KMS-11 (cell line): ENCODE measurements at regions not wholly inside any gene's neighbourhood (a gene's known extent, or its start where the extent isn't known, plus 50 kb on each side); places are given as distances from the start of the nearest gene placed in this dataset.

Experiments
- H2AFZ ChIP-seq: fragments of 200-600 bp; sonication (generic); 2 replicates; pipeline ENCODE4 v1.6.1; 2016; ENCODE audit warnings: antibody characterized with exemption, mixed run types, low read depth
- H3K27ac ChIP-seq: fragments of 200-600 bp; sonication (generic); 2 replicates; pipeline ENCODE4 v1.6.1; 2016; ENCODE audit warnings: mild to moderate bottlenecking, mixed run types
- H3K27me3 ChIP-seq: fragments of 200-600 bp; sonication (generic); 2 replicates; pipeline ENCODE4 v1.6.1; 2017; ENCODE audit warnings: mild to moderate bottlenecking, low read depth, mixed run types, moderate library complexity; ENCODE audit not compliant: insufficient read depth
- H3K36me3 ChIP-seq: fragments of 200-600 bp; sonication (generic); 2 replicates; pipeline ENCODE4 v1.6.1; 2017; ENCODE audit warnings: mild to moderate bottlenecking, mixed run types; ENCODE audit not compliant: insufficient read depth
- H3K4me1 ChIP-seq: fragments of 200-600 bp; sonication (generic); 2 replicates; pipeline ENCODE4 v1.6.1; 2016; ENCODE audit warnings: mild to moderate bottlenecking, low read depth, mixed run types; ENCODE audit not compliant: poor library complexity, severe bottlenecking
- H3K4me2 ChIP-seq: fragments of 200-600 bp; sonication (generic); 2 replicates; pipeline ENCODE4 v1.7.0; 2016; ENCODE audit warnings: mild to moderate bottlenecking, mixed run types
- H3K4me3 ChIP-seq: fragments of 200-600 bp; sonication (generic); IDR thresholded peaks from 2 replicates; pipeline ENCODE4 v1.6.1; 2017; ENCODE audit warnings: low read depth, low read length, mixed read lengths; ENCODE audit not compliant: insufficient read depth
- H3K79me2 ChIP-seq: fragments of 200-600 bp; sonication (generic); 2 replicates; pipeline ENCODE4 v1.6.1; 2016; ENCODE audit warnings: low read depth, mixed run types; ENCODE audit not compliant: insufficient read depth
- H3K9ac ChIP-seq: fragments of 200-600 bp; sonication (generic); 2 replicates; pipeline ENCODE4 v1.6.1; 2016; ENCODE audit warnings: mild to moderate bottlenecking, mixed run types
- H4K20me1 ChIP-seq: fragments of 200-600 bp; sonication (generic); 2 replicates; pipeline ENCODE4 v1.6.1; 2016; ENCODE audit warnings: mild to moderate bottlenecking, mixed run types; ENCODE audit not compliant: insufficient read depth
- TF ChIP-seq, protein P1 (sequence below): fragments of 200-600 bp; sonication (generic); conservative IDR thresholded peaks from 2 replicates; pipeline ENCODE4 v1.6.1; 2017; ENCODE audit warnings: low read depth, mild to moderate bottlenecking, antibody characterized with exemption, low read length, moderate library complexity, mixed read lengths

- no peak overlapping the region for H2AFZ ChIP-seq
- H3K36me3 ChIP-seq: no peaks in the 10 kb centered on the region
- no peak overlapping the region for H3K27ac ChIP-seq
- no peaks in the 10 kb centered on the region for H3K4me1 ChIP-seq
- no peaks in the 10 kb centered on the region for H3K27me3 ChIP-seq
- H3K79me2 ChIP-seq: no peaks in the 10 kb centered on the region
- H3K4me2 ChIP-seq: no peak overlapping the region
- no peaks in the 10 kb centered on the region for H4K20me1 ChIP-seq
- H3K9ac ChIP-seq: no peak overlapping the region
- H3K4me3 ChIP-seq: no peak overlapping the region
- TF ChIP-seq, protein P1, sequence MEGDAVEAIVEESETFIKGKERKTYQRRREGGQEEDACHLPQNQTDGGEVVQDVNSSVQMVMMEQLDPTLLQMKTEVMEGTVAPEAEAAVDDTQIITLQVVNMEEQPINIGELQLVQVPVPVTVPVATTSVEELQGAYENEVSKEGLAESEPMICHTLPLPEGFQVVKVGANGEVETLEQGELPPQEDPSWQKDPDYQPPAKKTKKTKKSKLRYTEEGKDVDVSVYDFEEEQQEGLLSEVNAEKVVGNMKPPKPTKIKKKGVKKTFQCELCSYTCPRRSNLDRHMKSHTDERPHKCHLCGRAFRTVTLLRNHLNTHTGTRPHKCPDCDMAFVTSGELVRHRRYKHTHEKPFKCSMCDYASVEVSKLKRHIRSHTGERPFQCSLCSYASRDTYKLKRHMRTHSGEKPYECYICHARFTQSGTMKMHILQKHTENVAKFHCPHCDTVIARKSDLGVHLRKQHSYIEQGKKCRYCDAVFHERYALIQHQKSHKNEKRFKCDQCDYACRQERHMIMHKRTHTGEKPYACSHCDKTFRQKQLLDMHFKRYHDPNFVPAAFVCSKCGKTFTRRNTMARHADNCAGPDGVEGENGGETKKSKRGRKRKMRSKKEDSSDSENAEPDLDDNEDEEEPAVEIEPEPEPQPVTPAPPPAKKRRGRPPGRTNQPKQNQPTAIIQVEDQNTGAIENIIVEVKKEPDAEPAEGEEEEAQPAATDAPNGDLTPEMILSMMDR: no peak
Observed at GRCh38 chr18:60739212-60739611, 366.6 kb upstream of the MC4R start.

DNA sequence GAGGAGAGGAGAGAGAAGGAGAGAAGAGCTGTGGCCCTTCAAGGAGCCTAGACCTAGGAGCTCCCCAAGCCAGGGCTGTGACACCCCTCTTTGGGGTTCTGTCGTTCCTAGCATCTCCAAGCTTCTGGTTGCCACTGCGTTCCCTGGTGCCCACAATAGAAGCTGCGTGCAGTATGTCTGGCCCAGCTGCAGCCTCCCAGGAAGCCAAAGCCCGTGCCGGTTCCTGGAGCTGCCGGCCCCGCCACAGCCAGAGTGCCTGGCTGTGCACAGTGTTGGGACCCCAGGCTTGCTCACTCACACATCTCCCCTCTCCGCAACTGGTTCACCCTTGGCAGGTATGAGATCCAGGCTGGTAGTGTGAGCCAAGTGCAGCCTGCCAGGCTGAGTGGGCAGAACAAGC is 367.7 kb upstream of the MC4R start:
- no peak overlapping the region for H3K27ac ChIP-seq
- no peak overlapping the region for H2AFZ ChIP-seq
- H3K4me2 ChIP-seq: no peak overlapping the region

GRCh38 chr18:60746491-60746890 is 373.9 kb upstream of the MC4R start:
- Histone ChIP-seq H3K4me1 (no peaks in the 10 kb centered on the region), H3K9ac (no peak overlapping the region), H3K4me2 (no peak overlapping the region), H3K27ac (no peak overlapping the region), H2AFZ (no peak overlapping the region), H3K27me3 (no peaks in the 10 kb centered on the region), H3K36me3 (no peaks in the 10 kb centered on the region), H3K79me2 (no peaks in the 10 kb centered on the region), H4K20me1 (no peaks in the 10 kb centered on the region), H3K4me3 (no peak overlapping the region)
- TF ChIP-seq, protein P1: no peak

More for the DNA sequence above, 367.7 kb upstream of the MC4R start:
- no peaks in the 10 kb centered on the region for H3K27me3 ChIP-seq
- no peak overlapping the region for H3K9ac ChIP-seq
- H4K20me1 ChIP-seq: no peaks in the 10 kb centered on the region
- H3K4me3 ChIP-seq: no peak overlapping the region
- TF ChIP-seq, protein P1: no peak
- no peaks in the 10 kb centered on the region for H3K79me2 ChIP-seq
- H3K36me3 ChIP-seq: no peaks in the 10 kb centered on the region
- no peaks in the 10 kb centered on the region for H3K4me1 ChIP-seq

DNA sequence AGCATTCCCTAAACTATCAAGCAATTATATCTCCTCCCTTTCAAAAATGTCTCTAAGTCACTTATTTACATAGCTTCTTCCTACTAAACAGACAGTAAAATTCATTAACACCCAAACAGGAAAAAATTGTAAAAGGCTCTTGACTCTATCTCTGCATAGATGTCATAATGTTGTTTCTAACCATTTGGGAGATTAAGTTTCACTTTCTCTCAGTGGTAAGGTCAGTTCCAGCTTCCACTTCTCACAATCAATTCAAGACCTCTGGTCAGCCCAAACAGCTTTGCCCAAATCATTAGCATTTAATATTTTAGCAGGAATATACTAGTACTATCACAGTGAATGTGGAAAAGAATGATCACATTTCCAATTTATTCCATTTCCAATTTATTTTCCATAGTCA is 374.3 kb upstream of the MC4R start:
- Histone ChIP-seq H4K20me1 (no peaks in the 10 kb centered on the region), H3K4me3 (no peak overlapping the region), H3K4me1 (no peaks in the 10 kb centered on the region), H2AFZ (no peak overlapping the region), H3K9ac (no peak overlapping the region), H3K79me2 (no peaks in the 10 kb centered on the region), H3K27ac (no peak overlapping the region), H3K27me3 (no peaks in the 10 kb centered on the region), H3K4me2 (no peak overlapping the region), H3K36me3 (no peaks in the 10 kb centered on the region)
- TF ChIP-seq, protein P1: no peak
